OCI-LY7 (cell line): ENCODE measurements at regions not wholly inside any gene's neighbourhood (a gene's known extent, or its start where the extent isn't known, plus 50 kb on each side); places are given as distances from the start of the nearest gene placed in this dataset.

ENCODE experiments used
- BruUV-seq: library from RNA; stranded (reverse); fragments of 400-500 nt; replicated peaks from 2 replicates; lab custom pipeline; 2021; lab: Mats Ljungman, UMichigan
- CTCF ChIA-PET: fragments of 300-600 bp; sonication (Branson Sonifier 250); formaldehyde crosslinking; loops from one replicate; lab custom pipeline; 2022; ENCODE audit warnings: antibody characterized with exemption; ENCODE audit not compliant: unreplicated experiment; lab: Charles Lee
- POLR2A ChIA-PET: fragments of 300-600 bp; sonication (Branson Sonifier 250); formaldehyde crosslinking; loops from one replicate; lab custom pipeline; 2022; ENCODE audit warnings: antibody characterized with exemption; lab: Charles Lee
- DNase-seq: peaks from one replicate; pipeline ENCODE4 v3.0.0-alpha.2; 2015; ENCODE audit warnings: low spot score
- H2AFZ ChIP-seq: fragments of 200-600 bp; sonication (generic), shearing (Covaris generic); 2 replicates; pipeline ENCODE4 v1.6.1; 2014; ENCODE audit warnings: mild to moderate bottlenecking, antibody characterized with exemption, low read length, moderate library complexity
- H3K27ac ChIP-seq: fragments of 200-600 bp; sonication (generic); 2 replicates; pipeline ENCODE4 v1.5.1; 2014; ENCODE audit warnings: mixed run types, low read depth, mild to moderate bottlenecking, moderate library complexity, low read length, inconsistent platforms; ENCODE audit not compliant: poor library complexity, severe bottlenecking
- H3K36me3 ChIP-seq: fragments of 200-600 bp; sonication (generic); 2 replicates; pipeline ENCODE4 v1.6.1; 2014; ENCODE audit warnings: mild to moderate bottlenecking, antibody characterized with exemption, low read length, moderate library complexity, mixed read lengths; ENCODE audit not compliant: insufficient read depth
- H3K4me1 ChIP-seq: fragments of 200-600 bp; sonication (generic); 2 replicates; pipeline ENCODE4 v1.5.1; 2014; ENCODE audit warnings: mild to moderate bottlenecking, low read length; ENCODE audit not compliant: insufficient read depth, poor library complexity, severe bottlenecking
- H3K4me2 ChIP-seq: fragments of 200-600 bp; sonication (generic); 2 replicates; pipeline ENCODE4 v1.6.1; 2014; ENCODE audit warnings: mild to moderate bottlenecking, low read length
- H3K4me3 ChIP-seq: fragments of 200-600 bp; sonication (generic); 2 replicates; pipeline ENCODE4 v1.5.1; 2014; ENCODE audit warnings: mild to moderate bottlenecking, low read depth, low read length; ENCODE audit not compliant: poor library complexity, severe bottlenecking
- H3K79me2 ChIP-seq: fragments of 200-600 bp; sonication (generic); 2 replicates; pipeline ENCODE4 v1.6.1; 2016; ENCODE audit warnings: low read depth, mild to moderate bottlenecking, low read length, moderate library complexity, mixed read lengths; ENCODE audit not compliant: insufficient read depth
- H3K9me2 ChIP-seq: fragments of 200-600 bp; sonication (generic); 2 replicates; pipeline ENCODE4 v1.6.1; 2016; ENCODE audit warnings: mild to moderate bottlenecking, low read length, mixed read lengths; ENCODE audit not compliant: insufficient read depth
- H3K9me3 ChIP-seq: fragments of 200-600 bp; sonication (generic); 2 replicates; pipeline ENCODE4 v1.6.1; 2014; ENCODE audit warnings: mild to moderate bottlenecking, mixed run types, low read length, mixed read lengths
- H4K20me1 ChIP-seq: fragments of 200-600 bp; sonication (generic); 2 replicates; pipeline ENCODE4 v1.6.1; 2014; ENCODE audit warnings: mild to moderate bottlenecking, antibody characterized with exemption, low read length, moderate library complexity, mixed read lengths; ENCODE audit not compliant: insufficient read depth
- EZH2phosphoT487 ChIP-seq: fragments of 200-600 bp; sonication (generic); IDR thresholded peaks from 2 replicates; pipeline ENCODE4 v1.6.1; 2018; ENCODE audit warnings: low read depth, borderline replicate concordance, mild to moderate bottlenecking, mixed run types, antibody characterized with exemption, low read length, moderate library complexity, mixed read lengths
- intact Hi-C: fragments of 100-400 bp; cut with micrococcal nuclease; formaldehyde crosslinking; loops from one replicate; pipeline ENCODE4 v1.10.0; 2022; ENCODE audit not compliant: unreplicated experiment
- TF ChIP-seq, protein P1 (sequence below): fragments of 200-600 bp; sonication (generic); conservative IDR thresholded peaks from 2 replicates; pipeline ENCODE4 v1.5.1; 2014; ENCODE audit warnings: mild to moderate bottlenecking, antibody characterized with exemption, low read length, moderate library complexity, mixed read lengths

- Histone ChIP-seq H2AFZ (no peak overlapping the region), H3K9me2 (no peaks in the 10 kb centered on the region), H3K36me3 (no peaks in the 10 kb centered on the region), H3K79me2 (no peaks in the 10 kb centered on the region), H3K9me3 (no peaks in the 10 kb centered on the region), H4K20me1 (no peaks in the 10 kb centered on the region), H3K4me3 (no peak overlapping the region), H3K27ac (no peak overlapping the region), H3K4me1 (no peaks in the 10 kb centered on the region), H3K4me2 (no peak overlapping the region)
- intact Hi-C loops = no loop called here
- no peak for DNase-seq
- ChIA-PET CTCF (no interaction called here), POLR2A (interaction anchor here (0.9 kb wide), 1 partner anchor 53 kb away, joined by 3 read pairs; no protein-coding TSS in a partner anchor)
- TF ChIP-seq, protein P1, sequence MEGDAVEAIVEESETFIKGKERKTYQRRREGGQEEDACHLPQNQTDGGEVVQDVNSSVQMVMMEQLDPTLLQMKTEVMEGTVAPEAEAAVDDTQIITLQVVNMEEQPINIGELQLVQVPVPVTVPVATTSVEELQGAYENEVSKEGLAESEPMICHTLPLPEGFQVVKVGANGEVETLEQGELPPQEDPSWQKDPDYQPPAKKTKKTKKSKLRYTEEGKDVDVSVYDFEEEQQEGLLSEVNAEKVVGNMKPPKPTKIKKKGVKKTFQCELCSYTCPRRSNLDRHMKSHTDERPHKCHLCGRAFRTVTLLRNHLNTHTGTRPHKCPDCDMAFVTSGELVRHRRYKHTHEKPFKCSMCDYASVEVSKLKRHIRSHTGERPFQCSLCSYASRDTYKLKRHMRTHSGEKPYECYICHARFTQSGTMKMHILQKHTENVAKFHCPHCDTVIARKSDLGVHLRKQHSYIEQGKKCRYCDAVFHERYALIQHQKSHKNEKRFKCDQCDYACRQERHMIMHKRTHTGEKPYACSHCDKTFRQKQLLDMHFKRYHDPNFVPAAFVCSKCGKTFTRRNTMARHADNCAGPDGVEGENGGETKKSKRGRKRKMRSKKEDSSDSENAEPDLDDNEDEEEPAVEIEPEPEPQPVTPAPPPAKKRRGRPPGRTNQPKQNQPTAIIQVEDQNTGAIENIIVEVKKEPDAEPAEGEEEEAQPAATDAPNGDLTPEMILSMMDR = no peak
- TF ChIP-seq EZH2phosphoT487 = no peak
- BruUV-seq = no TSS peak
Observed at GRCh38 chr16:54545854-54546511, 259.4 kb upstream of the IRX3 start.

DNA sequence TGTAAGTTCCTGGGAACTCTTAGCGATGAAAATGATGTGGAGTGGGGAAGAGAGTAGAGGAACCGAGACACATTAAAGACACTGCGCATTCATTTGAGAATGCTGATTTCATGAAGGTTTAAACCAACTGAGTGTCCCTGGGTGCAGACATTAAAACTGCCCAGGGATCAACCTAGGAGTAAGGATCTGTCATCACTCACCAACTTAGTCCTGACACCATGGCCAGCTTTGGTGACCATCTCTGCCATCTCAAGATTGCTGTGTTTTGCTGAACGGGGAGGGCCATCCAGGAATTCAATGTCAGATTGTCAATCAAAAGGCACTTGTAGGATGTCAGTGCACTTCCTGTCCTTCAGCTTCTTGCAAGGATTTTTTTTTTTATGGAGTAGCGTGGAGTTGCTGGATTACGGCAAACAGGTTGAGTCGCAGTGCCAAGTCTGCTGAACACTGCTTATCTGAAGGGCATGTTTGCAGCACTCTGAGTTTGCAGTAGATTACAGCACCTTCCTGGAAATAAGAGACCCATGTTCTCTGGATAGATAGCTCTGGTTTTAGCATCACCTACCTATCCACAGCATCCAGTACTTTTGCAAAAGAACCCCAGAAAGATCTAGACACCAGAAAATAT, 258.1 kb upstream of the IRX3 start:
- Histone ChIP-seq H3K4me3 (no peak overlapping the region), H3K9me3 (no peaks in the 10 kb centered on the region), H3K9me2 (no peaks in the 10 kb centered on the region), H3K79me2 (no peaks in the 10 kb centered on the region), H3K27ac (no peak overlapping the region), H2AFZ (no peak overlapping the region), H3K4me1 (no peaks in the 10 kb centered on the region), H3K36me3 (no peaks in the 10 kb centered on the region), H3K4me2 (no peak overlapping the region), H4K20me1 (no peaks in the 10 kb centered on the region)
- POLR2A ChIA-PET = no interaction called here
- CTCF ChIA-PET = no interaction called here
- BruUV-seq = no TSS peak
- TF ChIP-seq, protein P1 = no peak
- TF ChIP-seq EZH2phosphoT487 = no peak
- intact Hi-C loops = no loop called here
- no peak for DNase-seq
